ENCODE measurements at regions not wholly inside any gene's neighbourhood (a gene's known extent, or its start where the extent isn't known, plus 50 kb on each side); places are given as distances from the start of the nearest gene placed in this dataset.
"Not testable (repeated sequence)": the region's sequence is repeated elsewhere in the genome, so short reads cannot be mapped to it uniquely, and the experiment has no call there.

DNA sequence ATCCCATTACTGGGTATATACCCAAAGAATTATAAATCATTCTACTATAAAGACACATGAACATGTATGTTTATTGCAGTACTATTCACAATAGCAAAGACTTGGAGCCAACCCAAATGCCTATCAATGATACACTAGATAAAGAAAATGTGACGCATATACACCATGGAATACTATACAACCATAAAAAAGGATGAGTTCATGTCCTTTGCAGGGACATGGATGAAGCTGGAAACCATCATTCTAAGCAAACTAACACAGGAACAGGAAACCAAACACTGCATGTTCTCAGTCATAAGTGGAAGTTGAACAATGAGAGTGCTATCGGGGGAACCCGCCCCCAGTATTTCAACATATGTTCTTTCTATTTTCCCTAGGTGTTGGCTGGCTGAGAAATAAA lies 232.0 kb downstream of the ZIC3 start:
- not testable (repeated sequence) for TF ChIP-seq EZH2 (IDR thresholded peaks at IDR 0.05); RAD21 (IDR thresholded peaks at IDR 0.05; ENCODE audit: low read depth); POLR2A (IDR thresholded peaks at IDR 0.05; ENCODE audit: borderline replicate concordance, extremely low read depth, insufficient read depth, insufficient read length)
